Prostate gland (tissue), 2 donors: ENCODE measurements at regions not wholly inside any gene's neighbourhood (a gene's known extent, or its start where the extent isn't known, plus 50 kb on each side); places are given as distances from the start of the nearest gene placed in this dataset.

Experiments used
- CTCF ChIP-seq, 4 experiments: fragments of 200-600 bp in 2 of 4; fragments of 450-650 bp in 2 of 4; sonication (generic) in 2 of 4; IDR thresholded peaks; 1 replicate in 3 of 4; 2 replicates in 1 of 4; pipeline ENCODE4 v1.5.1; 2016 to 2019; ENCODE audit warnings: antibody characterized with exemption in 4 of 4, mild to moderate bottlenecking in 2 of 4, moderate library complexity in 2 of 4
- POLR2A ChIP-seq: fragments of 450-650 bp; IDR thresholded peaks from one replicate; pipeline ENCODE4 v1.6.1; 2016; ENCODE audit warnings: antibody characterized with exemption, mild to moderate bottlenecking

GRCh38 chr21:35585155-35585554 is 475.2 kb downstream of the SETD4 start:
- TF ChIP-seq CTCF (IDR thresholded peaks at IDR 0.05): no peak
- no peak for TF ChIP-seq POLR2A
